ENCODE measurements at regions not wholly inside any gene's neighbourhood (a gene's known extent, or its start where the extent isn't known, plus 50 kb on each side); places are given as distances from the start of the nearest gene placed in this dataset.
"Not testable (repeated sequence)": the region's sequence is repeated elsewhere in the genome, so short reads cannot be mapped to it uniquely, and the experiment has no call there.

DNA sequence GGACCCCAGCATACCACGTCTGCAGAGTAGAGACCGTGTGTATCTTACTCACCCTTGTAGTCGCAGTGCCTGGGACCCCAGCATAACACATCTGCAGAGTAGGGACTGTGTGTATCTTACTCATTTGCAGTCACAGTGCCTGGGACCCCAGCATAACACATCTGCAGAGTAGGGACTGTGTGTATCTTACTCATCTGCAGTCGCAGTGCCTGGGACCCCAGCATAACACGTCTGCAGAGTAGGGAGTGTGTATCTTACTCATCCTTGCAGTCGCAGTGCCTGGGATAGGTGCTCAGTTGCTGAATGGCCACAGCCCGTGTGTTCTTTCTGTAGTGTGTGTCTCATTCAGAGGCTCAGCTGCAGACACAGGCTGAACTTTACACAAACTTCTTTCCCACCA, 71.4 kb upstream of the FRG1 start:
- no peaks in the 10 kb centered on the region for H3K27me3 ChIP-seq (ENCODE audit: control insufficient read depth, insufficient read depth, low read length)
- H3K4me3 ChIP-seq (ENCODE audit: low read length), result no peak overlapping the region
- H3K27ac ChIP-seq (ENCODE audit: low read length), result no peak overlapping the region
- no peaks in the 10 kb centered on the region for H3K4me1 ChIP-seq (ENCODE audit: control insufficient read depth, insufficient read depth, low read length)
- 73% methylated on average over 3 of the region's 7 CpGs for WGBS (ENCODE audit: insufficient coverage)
- H3K9me3 ChIP-seq (replicated peaks; ENCODE audit: control insufficient read depth, low read depth, low read length), result no peaks in the 10 kb centered on the region
- no peaks in the 10 kb centered on the region for H3K36me3 ChIP-seq (ENCODE audit: control insufficient read depth, insufficient read depth, low read length)
- no peak for DNase-seq

DNA sequence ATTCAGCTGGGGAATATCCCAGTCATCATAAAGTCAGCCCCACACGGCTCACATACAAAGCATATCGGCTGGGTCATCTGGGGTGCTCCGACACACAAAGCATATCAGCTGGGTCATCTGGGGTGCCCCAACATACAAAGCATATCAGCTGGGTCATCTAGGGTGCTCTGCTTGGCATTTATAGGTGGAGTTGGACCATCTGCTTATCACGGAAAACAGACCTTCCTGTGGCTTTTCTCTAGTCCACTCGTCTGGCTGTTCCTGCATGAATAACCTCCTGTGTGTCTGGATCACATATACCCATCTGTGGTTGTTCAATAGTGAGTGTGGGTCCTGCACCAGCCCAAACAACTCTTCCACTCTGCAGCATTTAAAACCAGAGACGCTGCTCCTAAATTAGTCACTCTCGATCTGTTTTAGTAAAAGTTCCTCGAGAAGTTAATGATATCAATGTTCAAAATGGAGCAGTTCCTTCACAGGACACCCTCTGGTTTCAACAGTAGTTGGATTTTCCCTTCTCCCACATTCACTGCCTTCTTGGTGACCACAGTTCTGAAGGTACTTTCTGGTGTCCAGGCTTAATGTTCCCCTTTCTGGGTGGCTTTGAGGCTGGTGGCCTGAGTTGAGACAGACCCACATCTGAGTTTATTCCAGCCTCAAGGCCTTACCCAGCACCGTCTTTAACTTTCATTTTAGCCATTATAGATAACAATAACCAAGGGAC, 70.0 kb upstream of the FRG1 start:
- Histone ChIP-seq H3K27ac (ENCODE audit: low read length) (no peak overlapping the region), H3K27me3 (ENCODE audit: control insufficient read depth, insufficient read depth, low read length) (no peaks in the 10 kb centered on the region)
- DNase-seq, result no peak

DNA sequence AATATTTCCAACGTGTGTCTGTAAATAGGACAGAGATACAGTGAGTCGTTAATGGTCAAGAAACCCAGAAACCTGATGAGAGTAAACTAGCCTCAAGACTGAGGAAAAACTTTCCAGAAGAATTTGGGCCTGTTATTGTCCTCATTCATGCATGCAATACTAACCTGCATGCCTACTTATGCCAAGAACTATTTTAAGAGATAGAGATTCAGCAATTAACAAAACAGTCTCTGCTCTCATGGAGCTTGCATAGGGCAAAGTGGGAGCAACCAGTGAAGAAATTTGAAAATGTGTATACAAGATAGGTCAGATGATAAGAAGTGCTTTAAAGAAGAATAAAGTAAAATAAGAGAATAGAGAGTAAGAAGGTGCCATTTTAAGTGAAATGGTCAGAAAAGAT, 66.1 kb upstream of the FRG1 start:
- no peak for DNase-seq
- Histone ChIP-seq H3K36me3 (ENCODE audit: control insufficient read depth, insufficient read depth, low read length) (no peaks in the 10 kb centered on the region), H3K9me3 (replicated peaks; ENCODE audit: control insufficient read depth, low read depth, low read length) (no peaks in the 10 kb centered on the region), H3K4me1 (ENCODE audit: control insufficient read depth, insufficient read depth, low read length) (no peaks in the 10 kb centered on the region), H3K4me3 (ENCODE audit: low read length) (no peak overlapping the region), H3K27me3 (ENCODE audit: control insufficient read depth, insufficient read depth, low read length) (no peaks in the 10 kb centered on the region), H3K27ac (ENCODE audit: low read length) (no peak overlapping the region)
- WGBS (ENCODE audit: insufficient coverage), result 92% methylated on average over 2 of the region's 2 CpGs

More for the DNA sequence above, 70.0 kb upstream of the FRG1 start:
- 83% methylated on average over 5 of the region's 9 CpGs for WGBS (ENCODE audit: insufficient coverage)
- Histone ChIP-seq H3K4me1 (ENCODE audit: control insufficient read depth, insufficient read depth, low read length) (no peaks in the 10 kb centered on the region), H3K9me3 (replicated peaks; ENCODE audit: control insufficient read depth, low read depth, low read length) (no peaks in the 10 kb centered on the region), H3K36me3 (ENCODE audit: control insufficient read depth, insufficient read depth, low read length) (no peaks in the 10 kb centered on the region), H3K4me3 (ENCODE audit: low read length) (no peak overlapping the region)

DNA sequence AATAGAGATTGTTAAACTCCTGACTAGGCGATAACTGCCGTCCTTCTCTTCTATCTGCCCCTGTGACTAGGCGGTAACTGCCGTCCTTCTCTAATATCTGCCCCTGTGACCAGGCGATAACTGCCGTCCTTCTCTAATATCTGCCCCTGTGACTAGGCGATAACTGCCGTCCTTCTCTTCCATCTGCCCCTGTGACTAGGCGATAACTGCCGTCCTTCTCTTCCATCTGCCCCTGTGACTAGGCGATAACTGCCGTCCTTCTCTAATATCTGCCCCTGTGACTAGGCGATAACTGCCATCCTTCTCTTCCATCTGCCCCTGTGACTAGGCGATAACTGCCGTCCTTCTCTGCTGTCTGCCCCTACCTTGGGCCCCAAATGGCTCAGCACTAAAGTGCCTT, 59.5 kb upstream of the FRG1 start:
- not testable (repeated sequence) for H3K36me3 ChIP-seq (ENCODE audit: control insufficient read depth, insufficient read depth, low read length); H3K9me3 ChIP-seq (replicated peaks; ENCODE audit: control insufficient read depth, low read depth, low read length); H3K4me3 ChIP-seq (ENCODE audit: low read length); H3K27me3 ChIP-seq (ENCODE audit: control insufficient read depth, insufficient read depth, low read length); H3K27ac ChIP-seq (ENCODE audit: low read length); H3K4me1 ChIP-seq (ENCODE audit: control insufficient read depth, insufficient read depth, low read length); DNase-seq
- WGBS (ENCODE audit: insufficient coverage), result 92% methylated on average over 14 of the region's 15 CpGs

DNA sequence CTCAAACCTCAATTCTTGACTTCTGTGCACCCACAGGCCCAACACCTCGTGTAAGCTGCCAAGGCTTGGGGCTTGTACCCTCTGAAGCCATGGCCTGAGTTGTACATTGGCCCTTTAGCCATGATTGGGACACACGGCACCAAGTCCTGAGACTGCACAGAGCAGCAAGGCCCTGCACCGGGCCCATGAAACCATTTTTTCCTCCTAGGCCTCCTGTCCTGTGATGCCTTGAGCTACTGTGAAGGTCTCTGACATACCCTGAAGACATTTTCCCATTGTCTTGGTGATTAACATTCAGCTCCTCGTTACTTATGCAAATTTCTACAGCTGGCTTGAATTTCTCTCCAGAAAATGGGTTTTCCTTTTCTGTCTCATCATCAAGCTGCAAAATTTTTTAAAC, 52.3 kb upstream of the FRG1 start:
- 67% methylated on average over 4 of the region's 4 CpGs for whole genome bisulfite sequencing (ENCODE audit: insufficient coverage)
- not testable (repeated sequence) for H3K27ac ChIP-seq (ENCODE audit: low read length); DNase-seq; H3K9me3 ChIP-seq (replicated peaks; ENCODE audit: control insufficient read depth, low read depth, low read length); H3K36me3 ChIP-seq (ENCODE audit: control insufficient read depth, insufficient read depth, low read length); H3K27me3 ChIP-seq (ENCODE audit: control insufficient read depth, insufficient read depth, low read length); H3K4me3 ChIP-seq (ENCODE audit: low read length); H3K4me1 ChIP-seq (ENCODE audit: control insufficient read depth, insufficient read depth, low read length)
